AG10803 (cell line): ENCODE measurements at regions not wholly inside any gene's neighbourhood (a gene's known extent, or its start where the extent isn't known, plus 50 kb on each side); places are given as distances from the start of the nearest gene placed in this dataset.

Source experiments
- DNase-seq: peaks from one replicate; pipeline ENCODE4 v3.0.0; 2010; ENCODE audit warnings: low read depth
- H3K4me3 ChIP-seq: 2 replicates; pipeline ENCODE4 v1.5.1; 2011; ENCODE audit warnings: mild to moderate bottlenecking, low read length, control low read depth
- TF ChIP-seq, protein P1 (sequence below): conservative IDR thresholded peaks from 2 replicates; pipeline ENCODE4 v1.5.1; 2011; ENCODE audit warnings: mild to moderate bottlenecking, low read length, control low read depth, inconsistent platforms

DNA sequence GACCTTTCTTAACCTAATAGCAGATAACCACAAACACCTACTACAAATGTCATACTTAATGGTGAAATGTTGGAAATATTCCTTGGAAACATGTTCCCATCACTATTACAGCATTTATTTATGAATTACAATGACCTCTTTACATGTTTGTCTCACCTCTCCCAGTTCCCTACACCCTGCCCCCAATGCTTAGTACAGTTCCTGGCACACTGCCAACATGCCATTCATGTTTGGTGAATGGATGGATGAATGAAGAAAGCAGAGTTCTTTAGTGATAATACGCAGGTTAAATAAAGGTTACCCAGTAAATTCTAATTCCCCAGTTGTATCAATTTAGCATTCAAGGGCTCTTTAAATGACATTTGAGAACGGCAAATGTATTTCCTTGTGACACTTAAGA, 259.9 kb upstream of the ATP11B start:
- DNase-seq = no peak
- TF ChIP-seq, protein P1, sequence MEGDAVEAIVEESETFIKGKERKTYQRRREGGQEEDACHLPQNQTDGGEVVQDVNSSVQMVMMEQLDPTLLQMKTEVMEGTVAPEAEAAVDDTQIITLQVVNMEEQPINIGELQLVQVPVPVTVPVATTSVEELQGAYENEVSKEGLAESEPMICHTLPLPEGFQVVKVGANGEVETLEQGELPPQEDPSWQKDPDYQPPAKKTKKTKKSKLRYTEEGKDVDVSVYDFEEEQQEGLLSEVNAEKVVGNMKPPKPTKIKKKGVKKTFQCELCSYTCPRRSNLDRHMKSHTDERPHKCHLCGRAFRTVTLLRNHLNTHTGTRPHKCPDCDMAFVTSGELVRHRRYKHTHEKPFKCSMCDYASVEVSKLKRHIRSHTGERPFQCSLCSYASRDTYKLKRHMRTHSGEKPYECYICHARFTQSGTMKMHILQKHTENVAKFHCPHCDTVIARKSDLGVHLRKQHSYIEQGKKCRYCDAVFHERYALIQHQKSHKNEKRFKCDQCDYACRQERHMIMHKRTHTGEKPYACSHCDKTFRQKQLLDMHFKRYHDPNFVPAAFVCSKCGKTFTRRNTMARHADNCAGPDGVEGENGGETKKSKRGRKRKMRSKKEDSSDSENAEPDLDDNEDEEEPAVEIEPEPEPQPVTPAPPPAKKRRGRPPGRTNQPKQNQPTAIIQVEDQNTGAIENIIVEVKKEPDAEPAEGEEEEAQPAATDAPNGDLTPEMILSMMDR = no peak
- H3K4me3 ChIP-seq = no peak overlapping the region

DNA sequence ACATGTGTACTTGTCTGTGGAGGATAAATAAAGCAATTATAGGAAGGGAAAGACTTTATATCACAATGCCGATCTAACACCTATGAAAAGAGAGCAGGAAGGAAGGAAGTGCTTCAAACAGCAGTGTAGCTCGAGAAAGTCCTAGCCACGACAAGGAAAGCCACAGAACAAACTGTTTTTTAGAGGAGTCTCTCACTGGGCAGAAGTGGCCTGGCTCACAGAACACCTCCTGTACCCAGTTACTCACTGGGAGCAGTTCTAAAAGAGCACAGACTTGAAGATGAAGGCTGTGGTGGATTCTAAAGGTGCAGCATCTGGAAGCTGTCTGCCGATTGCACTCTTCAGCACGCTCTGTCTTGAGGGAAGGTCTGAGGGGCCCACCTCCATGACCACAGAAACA, 248.8 kb upstream of the ATP11B start:
- TF ChIP-seq, protein P1 = no peak
- DNase-seq = no peak
- H3K4me3 ChIP-seq = no peak overlapping the region

DNA sequence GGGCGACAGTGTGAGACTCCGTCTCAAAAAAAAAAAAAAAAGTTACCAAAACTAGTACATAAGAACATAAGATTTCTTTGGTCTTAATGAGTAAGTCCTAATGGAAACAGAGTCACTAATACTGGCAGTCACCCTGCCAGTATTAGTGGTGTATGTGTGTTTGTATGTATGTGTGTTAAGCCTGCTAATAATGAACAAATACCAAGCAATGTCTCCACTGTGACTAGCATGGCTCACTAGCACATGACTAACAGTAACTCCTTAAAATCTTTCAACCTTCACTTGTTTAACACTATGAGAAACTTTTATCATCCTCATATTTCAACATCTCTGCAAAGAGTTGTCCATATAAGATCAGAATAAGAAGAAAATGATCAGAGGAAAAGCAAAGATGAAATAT, 231.0 kb upstream of the ATP11B start:
- no peak overlapping the region for H3K4me3 ChIP-seq
- TF ChIP-seq, protein P1 = no peak
- no peak for DNase-seq

DNA sequence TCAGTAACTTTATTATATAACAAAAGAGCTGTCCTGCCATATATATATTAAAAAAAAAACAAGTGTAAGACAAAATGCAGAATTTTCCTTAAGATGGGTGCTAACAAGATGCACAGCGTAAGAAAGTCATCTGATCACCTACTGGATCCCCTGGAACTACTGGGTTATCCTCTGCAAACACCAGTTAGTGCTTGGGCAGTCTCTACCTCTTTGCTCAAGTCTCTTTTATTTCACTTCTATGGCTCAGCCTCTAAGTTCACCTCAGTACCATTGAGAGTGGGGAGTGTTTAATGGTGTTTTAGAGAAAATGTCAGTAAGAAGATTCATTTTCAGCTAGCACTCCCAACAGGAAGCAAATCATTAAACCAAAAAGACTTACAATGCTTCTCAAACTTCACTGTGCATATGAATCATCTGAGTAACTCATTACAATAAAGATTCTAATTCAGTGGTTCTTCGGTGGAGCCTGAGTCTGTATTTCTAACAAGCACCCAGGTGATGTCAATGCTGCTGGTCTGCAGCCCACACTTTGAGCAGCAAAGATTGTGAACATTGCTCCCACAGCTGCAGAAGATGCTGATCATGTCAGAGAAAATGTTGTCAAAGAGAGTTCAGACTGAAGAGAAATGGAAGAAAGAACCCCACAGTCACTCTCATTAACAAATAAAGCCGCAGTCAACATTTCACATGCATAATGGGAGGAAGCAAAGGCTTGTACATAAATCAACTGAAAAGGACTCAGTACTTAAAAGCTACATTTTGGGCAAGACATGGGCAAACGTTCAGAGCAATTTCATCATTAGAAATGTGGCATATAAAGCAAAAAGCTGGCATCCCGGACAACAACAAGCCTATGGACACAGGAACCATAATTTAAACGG, 227.1 kb upstream of the ATP11B start:
- no peak for DNase-seq
- TF ChIP-seq, protein P1 = no peak
- H3K4me3 ChIP-seq = no peak overlapping the region

DNA sequence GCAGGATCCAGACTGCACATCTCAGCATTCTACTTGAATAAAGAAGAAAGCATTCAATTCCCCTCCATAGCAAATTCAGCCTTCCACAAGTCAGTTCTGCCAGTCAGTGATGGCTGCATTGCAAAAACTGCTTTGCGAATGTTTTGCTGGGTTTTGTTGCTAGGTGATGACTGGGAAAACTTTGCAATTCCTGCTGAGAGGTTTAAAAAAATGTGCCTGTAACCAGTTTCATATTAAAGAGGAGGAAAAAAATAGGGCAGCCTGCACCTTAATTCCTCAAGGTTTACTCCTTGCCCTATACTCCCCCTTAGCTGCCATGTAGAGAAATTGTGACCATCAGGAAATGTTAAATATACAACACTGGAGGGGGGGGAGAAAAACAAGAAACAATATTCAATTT, 225.6 kb upstream of the ATP11B start:
- H3K4me3 ChIP-seq = no peak overlapping the region
- TF ChIP-seq, protein P1 = no peak
- DNase-seq = no peak

DNA sequence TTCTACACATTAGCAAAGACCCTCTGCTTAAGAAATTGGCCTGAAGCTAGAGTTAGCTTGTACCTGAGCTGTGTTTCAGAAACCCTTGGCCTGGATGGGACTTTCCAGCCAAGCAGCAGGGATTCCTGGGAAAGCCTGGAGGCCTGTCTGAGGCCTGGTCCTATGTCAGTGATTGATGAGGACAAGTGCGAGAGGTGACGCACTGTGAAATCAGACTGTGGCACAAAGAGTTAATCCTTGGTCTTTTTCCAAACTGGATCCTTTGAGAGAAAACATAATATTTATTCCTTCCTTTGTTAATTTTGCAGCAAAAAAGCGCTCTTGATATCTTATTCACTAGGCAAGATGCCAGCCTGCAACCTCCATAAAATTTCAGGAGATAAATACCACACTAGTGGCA, 225.0 kb upstream of the ATP11B start:
- TF ChIP-seq, protein P1 = no peak
- no peak overlapping the region for H3K4me3 ChIP-seq
- DNase-seq = no peak

DNA sequence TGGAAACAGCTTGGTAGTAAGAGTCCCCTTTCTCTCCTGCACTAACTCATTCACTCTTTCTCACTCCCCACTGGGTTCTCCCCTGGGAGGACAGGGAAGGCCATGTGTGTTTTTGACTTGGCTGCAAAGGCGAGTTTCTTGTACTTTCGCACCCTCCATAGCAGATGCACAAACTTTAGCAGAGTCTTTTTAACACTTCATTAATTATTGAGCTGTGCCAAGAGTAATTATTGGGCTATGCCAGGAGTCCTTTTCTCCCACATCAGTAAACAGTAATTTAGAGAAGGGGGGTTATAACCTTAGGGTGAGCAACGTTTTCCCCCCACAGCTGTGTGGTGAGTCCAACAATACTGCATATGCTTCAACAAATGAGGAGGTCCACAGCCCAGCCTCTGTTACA, 224.4 kb upstream of the ATP11B start:
- TF ChIP-seq, protein P1 = no peak
- H3K4me3 ChIP-seq = no peak overlapping the region
- no peak for DNase-seq
